ENCODE measurements at regions not wholly inside any gene's neighbourhood (a gene's known extent, or its start where the extent isn't known, plus 50 kb on each side); places are given as distances from the start of the nearest gene placed in this dataset.

DNA sequence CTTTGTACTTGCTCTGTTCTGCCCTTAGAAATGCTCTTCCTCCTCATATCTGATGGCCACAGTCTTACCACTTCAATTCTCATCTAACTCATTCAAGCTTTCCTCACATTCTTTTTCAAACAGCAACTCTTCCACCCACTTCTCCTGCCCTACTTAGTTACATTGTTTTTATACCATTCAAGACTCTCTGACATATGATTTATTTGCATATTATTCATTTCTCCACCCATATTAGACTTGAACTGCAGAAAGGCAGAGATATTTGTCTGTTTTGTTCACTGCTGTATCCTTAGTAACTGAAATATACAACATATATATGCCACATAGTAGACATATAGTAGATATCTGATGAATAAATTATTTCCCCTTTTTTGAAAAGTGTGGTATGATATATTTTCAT is 95.5 kb upstream of the DCN start:
- TF ChIP-seq, protein P1, sequence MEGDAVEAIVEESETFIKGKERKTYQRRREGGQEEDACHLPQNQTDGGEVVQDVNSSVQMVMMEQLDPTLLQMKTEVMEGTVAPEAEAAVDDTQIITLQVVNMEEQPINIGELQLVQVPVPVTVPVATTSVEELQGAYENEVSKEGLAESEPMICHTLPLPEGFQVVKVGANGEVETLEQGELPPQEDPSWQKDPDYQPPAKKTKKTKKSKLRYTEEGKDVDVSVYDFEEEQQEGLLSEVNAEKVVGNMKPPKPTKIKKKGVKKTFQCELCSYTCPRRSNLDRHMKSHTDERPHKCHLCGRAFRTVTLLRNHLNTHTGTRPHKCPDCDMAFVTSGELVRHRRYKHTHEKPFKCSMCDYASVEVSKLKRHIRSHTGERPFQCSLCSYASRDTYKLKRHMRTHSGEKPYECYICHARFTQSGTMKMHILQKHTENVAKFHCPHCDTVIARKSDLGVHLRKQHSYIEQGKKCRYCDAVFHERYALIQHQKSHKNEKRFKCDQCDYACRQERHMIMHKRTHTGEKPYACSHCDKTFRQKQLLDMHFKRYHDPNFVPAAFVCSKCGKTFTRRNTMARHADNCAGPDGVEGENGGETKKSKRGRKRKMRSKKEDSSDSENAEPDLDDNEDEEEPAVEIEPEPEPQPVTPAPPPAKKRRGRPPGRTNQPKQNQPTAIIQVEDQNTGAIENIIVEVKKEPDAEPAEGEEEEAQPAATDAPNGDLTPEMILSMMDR (IDR thresholded peaks at IDR 0.05; ENCODE audit: poor library complexity) = no peak
- TF ChIP-seq EZH2 (IDR thresholded peaks at IDR 0.05; ENCODE audit: borderline replicate concordance) = no peak
- TF ChIP-seq EZH2phosphoT487 (IDR thresholded peaks at IDR 0.05; ENCODE audit: low read depth, severe bottlenecking, unreplicated experiment) = no peak

Measured in hepatocyte (in vitro differentiated cells).